Activated naive CD4-positive, alpha-beta T cell treated with anti-CD3 and anti-CD28 coated beads for 36 hours (primary cell): ENCODE measurements at regions not wholly inside any gene's neighbourhood (a gene's known extent, or its start where the extent isn't known, plus 50 kb on each side); places are given as distances from the start of the nearest gene placed in this dataset.

ENCODE experiments used
- CTCF ChIA-PET: fragments of 350-600 bp; sonication (Branson Sonifier 250); formaldehyde crosslinking; loops from one replicate; lab custom pipeline; 2021; ENCODE audit warnings: antibody characterized with exemption; lab: Charles Lee
- DNase-seq: peaks from one replicate; pipeline ENCODE4 v3.0.0-alpha.2; 2020
- H3K27ac Mint-ChIP-seq: one replicate; pipeline ENCODE4 v1.8.0; 2021; ENCODE audit warnings: mild to moderate bottlenecking, mixed read lengths
- H3K27me3 Mint-ChIP-seq: one replicate; pipeline ENCODE4 v1.8.0; 2021; ENCODE audit warnings: low read depth, mixed read lengths
- H3K36me3 Mint-ChIP-seq: one replicate; pipeline ENCODE4 v1.8.0; 2021; ENCODE audit warnings: low read depth, mixed read lengths
- H3K4me1 Mint-ChIP-seq: one replicate; pipeline ENCODE4 v1.8.0; 2021; ENCODE audit warnings: low read depth, mixed read lengths
- H3K4me3 Mint-ChIP-seq: one replicate; pipeline ENCODE4 v1.8.0; 2021; ENCODE audit warnings: mild to moderate bottlenecking, moderate library complexity, mixed read lengths
- H3K9me3 Mint-ChIP-seq: one replicate; pipeline ENCODE4 v1.8.0; 2021; ENCODE audit warnings: mixed read lengths
- intact Hi-C: fragments of 100-400 bp; cut with micrococcal nuclease; formaldehyde crosslinking; loops from one replicate; pipeline ENCODE4 v1.15.1; 2023

- Mint-ChIP-seq H3K27me3 (no peaks in the 10 kb centered on the region), H3K4me3 (no peak overlapping the region), H3K36me3 (no peaks in the 10 kb centered on the region), H3K27ac (no peak overlapping the region), H3K9me3 (no peaks in the 10 kb centered on the region), H3K4me1 (no peaks in the 10 kb centered on the region)
- CTCF ChIA-PET, result no interaction called here
- intact Hi-C loops, result no loop called here
- no peak for DNase-seq
Measured at GRCh38 chr2:212711856-212712255, 173.3 kb upstream of the ERBB4 start.

GRCh38 chr2:212709280-212709679 lies 170.7 kb upstream of the ERBB4 start:
- Mint-ChIP-seq H3K36me3 (no peaks in the 10 kb centered on the region), H3K4me1 (no peaks in the 10 kb centered on the region), H3K9me3 (no peaks in the 10 kb centered on the region), H3K27me3 (no peaks in the 10 kb centered on the region), H3K27ac (no peak overlapping the region), H3K4me3 (no peak overlapping the region)
- no peak for DNase-seq
- intact Hi-C loops, result no loop called here
- CTCF ChIA-PET, result interaction anchor here (0.6 kb wide), 2 partner anchors 11 to 856 kb away, joined by 3 read pairs; no protein-coding TSS in a partner anchor

GRCh38 chr2:212708355-212708754 lies 169.8 kb upstream of the ERBB4 start:
- no peaks in the 10 kb centered on the region for H3K9me3 Mint-ChIP-seq
- H3K27me3 Mint-ChIP-seq, result no peaks in the 10 kb centered on the region
- intact Hi-C loops, result no loop called here
- H3K4me1 Mint-ChIP-seq, result no peaks in the 10 kb centered on the region
- H3K4me3 Mint-ChIP-seq, result no peak overlapping the region
- CTCF ChIA-PET, result no interaction called here
- H3K27ac Mint-ChIP-seq, result no peak overlapping the region
- no peaks in the 10 kb centered on the region for H3K36me3 Mint-ChIP-seq
- DNase-seq, result no peak

- H3K36me3 Mint-ChIP-seq, result no peaks in the 10 kb centered on the region
- H3K27ac Mint-ChIP-seq, result no peak overlapping the region
- intact Hi-C loops, result no loop called here
- no peaks in the 10 kb centered on the region for H3K9me3 Mint-ChIP-seq
- H3K4me1 Mint-ChIP-seq, result no peaks in the 10 kb centered on the region
- CTCF ChIA-PET, result no interaction called here
- H3K27me3 Mint-ChIP-seq, result no peaks in the 10 kb centered on the region
- no peak for DNase-seq
- no peak overlapping the region for H3K4me3 Mint-ChIP-seq
Measured at GRCh38 chr2:212695426-212695825, 156.8 kb upstream of the ERBB4 start.

GRCh38 chr2:212694398-212694797 lies 155.8 kb upstream of the ERBB4 start:
- Mint-ChIP-seq H3K27ac (no peak overlapping the region), H3K36me3 (no peaks in the 10 kb centered on the region), H3K9me3 (no peaks in the 10 kb centered on the region), H3K4me1 (no peaks in the 10 kb centered on the region), H3K4me3 (no peak overlapping the region), H3K27me3 (no peaks in the 10 kb centered on the region)
- intact Hi-C loops, result no loop called here
- CTCF ChIA-PET, result no interaction called here
- no peak for DNase-seq

GRCh38 chr2:212692466-212692865 lies 153.9 kb upstream of the ERBB4 start:
- CTCF ChIA-PET, result no interaction called here
- Mint-ChIP-seq H3K4me3 (no peak overlapping the region), H3K27ac (no peak overlapping the region), H3K27me3 (no peaks in the 10 kb centered on the region), H3K36me3 (no peaks in the 10 kb centered on the region), H3K9me3 (no peaks in the 10 kb centered on the region), H3K4me1 (no peaks in the 10 kb centered on the region)
- intact Hi-C loops, result no loop called here
- no peak for DNase-seq

- Mint-ChIP-seq H3K27ac (no peak overlapping the region), H3K4me3 (no peak overlapping the region), H3K4me1 (no peaks in the 10 kb centered on the region), H3K27me3 (no peaks in the 10 kb centered on the region), H3K9me3 (no peaks in the 10 kb centered on the region), H3K36me3 (no peaks in the 10 kb centered on the region)
- peak; percentile 72 for DNase-seq
- CTCF ChIA-PET, result interaction anchor here (0.6 to 0.9 kb wide), 6 partner anchors 10 to 109 kb away, joined by 3 to 4 read pairs (median 3); no protein-coding TSS in a partner anchor
- intact Hi-C loops, result loop anchor here (1.0 to 10.0 kb wide), 4 partner anchors 91 to 560 kb away; no protein-coding TSS in a partner anchor
Measured at GRCh38 chr2:212686285-212686895, 147.8 kb upstream of the ERBB4 start.

GRCh38 chr2:212683346-212684097 lies 144.9 kb upstream of the ERBB4 start:
- DNase-seq, result no peak
- Mint-ChIP-seq H3K36me3 (no peaks in the 10 kb centered on the region), H3K27ac (no peak overlapping the region), H3K4me3 (no peak overlapping the region), H3K27me3 (no peaks in the 10 kb centered on the region), H3K4me1 (no peaks in the 10 kb centered on the region), H3K9me3 (no peaks in the 10 kb centered on the region)
- CTCF ChIA-PET, result interaction anchor here (1.1 kb wide), 1 partner anchor 94 kb away, joined by 3 read pairs; no protein-coding TSS in a partner anchor
- intact Hi-C loops, result loop anchor here (10.0 kb wide), 1 partner anchor 161 kb away; no protein-coding TSS in a partner anchor

- CTCF ChIA-PET, result no interaction called here
- DNase-seq, result no peak
- Mint-ChIP-seq H3K4me3 (no peak overlapping the region), H3K36me3 (no peaks in the 10 kb centered on the region), H3K27ac (no peak overlapping the region), H3K9me3 (no peaks in the 10 kb centered on the region), H3K27me3 (no peaks in the 10 kb centered on the region), H3K4me1 (no peaks in the 10 kb centered on the region)
- intact Hi-C loops, result loop anchor here (10.0 kb wide), 1 partner anchor 162 kb away; no protein-coding TSS in a partner anchor
Measured at GRCh38 chr2:212682937-212683336, 144.3 kb upstream of the ERBB4 start.

- H3K27me3 Mint-ChIP-seq, result peaks cover 5% of the 10 kb centered on the region
- H3K27ac Mint-ChIP-seq, result no peak overlapping the region
- H3K36me3 Mint-ChIP-seq, result no peaks in the 10 kb centered on the region
- CTCF ChIA-PET, result interaction anchor here (0.5 kb wide), 1 partner anchor 406 kb away, joined by 3 read pairs; no protein-coding TSS in a partner anchor
- intact Hi-C loops, result no loop called here
- H3K9me3 Mint-ChIP-seq, result no peaks in the 10 kb centered on the region
- no peak for DNase-seq
- no peaks in the 10 kb centered on the region for H3K4me1 Mint-ChIP-seq
- no peak overlapping the region for H3K4me3 Mint-ChIP-seq
Measured at GRCh38 chr2:212677466-212677865, 138.9 kb upstream of the ERBB4 start.

- intact Hi-C loops, result no loop called here
- CTCF ChIA-PET, result no interaction called here
- DNase-seq, result no peak
- H3K27me3 Mint-ChIP-seq, result peaks cover 3% of the 10 kb centered on the region
- no peaks in the 10 kb centered on the region for H3K4me1 Mint-ChIP-seq
- no peaks in the 10 kb centered on the region for H3K9me3 Mint-ChIP-seq
- H3K27ac Mint-ChIP-seq, result no peak overlapping the region
- no peak overlapping the region for H3K4me3 Mint-ChIP-seq
- H3K36me3 Mint-ChIP-seq, result no peaks in the 10 kb centered on the region
Measured at GRCh38 chr2:212672186-212672585, 133.6 kb upstream of the ERBB4 start.

- DNase-seq, result no peak
- CTCF ChIA-PET, result no interaction called here
- no peaks in the 10 kb centered on the region for H3K27me3 Mint-ChIP-seq
- H3K4me3 Mint-ChIP-seq, result no peak overlapping the region
- H3K4me1 Mint-ChIP-seq, result no peaks in the 10 kb centered on the region
- H3K36me3 Mint-ChIP-seq, result no peaks in the 10 kb centered on the region
- no peak overlapping the region for H3K27ac Mint-ChIP-seq
- H3K9me3 Mint-ChIP-seq, result no peaks in the 10 kb centered on the region
- intact Hi-C loops, result no loop called here
Measured at GRCh38 chr2:212669761-212670160, 131.2 kb upstream of the ERBB4 start.
